ENCODE measurements at regions not wholly inside any gene's neighbourhood (a gene's known extent, or its start where the extent isn't known, plus 50 kb on each side); places are given as distances from the start of the nearest gene placed in this dataset.
"Not testable (repeated sequence)": the region's sequence is repeated elsewhere in the genome, so short reads cannot be mapped to it uniquely, and the experiment has no call there.

- H2AK5ac ChIP-seq (ENCODE audit: low read depth, low read length); in situ Hi-C loops (cut with MboI; ENCODE audit: low sequenced_read_pairs); H4K5ac ChIP-seq (ENCODE audit: low read depth, low read length); H3K27me3 ChIP-seq (ENCODE audit: control insufficient read depth, insufficient read depth, low read length); H3K9me1 ChIP-seq (ENCODE audit: insufficient read depth, low read length); H3K4me2 ChIP-seq (ENCODE audit: low read depth, low read length); H3K23ac ChIP-seq (ENCODE audit: low read depth, low read length); H3K4me3 ChIP-seq (ENCODE audit: insufficient read depth, low read depth, low read length); H2BK120ac ChIP-seq (ENCODE audit: low read depth, low read length); DNase-seq; ATAC-seq (ENCODE audit: low read depth); dilution Hi-C loops (cut with HindIII; ENCODE audit: low sequenced_read_pairs, unreplicated experiment); intact Hi-C loops (cut with micrococcal nuclease); H2AFZ ChIP-seq (replicated peaks; ENCODE audit: low read length, poor library complexity); BruUV-seq (replicated peaks); POLR2A ChIA-PET (ENCODE audit: unreplicated experiment); H3K9ac ChIP-seq (ENCODE audit: low read depth, low read length); H2BK20ac ChIP-seq (ENCODE audit: low read depth, low read length); H3K36me3 ChIP-seq (ENCODE audit: control insufficient read depth, insufficient read depth, low read length); H3K4me1 ChIP-seq (ENCODE audit: control insufficient read depth, insufficient read depth, low read length); H4K8ac ChIP-seq (ENCODE audit: low read depth in 2 of 2, low read length in 2 of 2); H3K9me3 ChIP-seq (ENCODE audit: control insufficient read depth, insufficient read depth, low read length); H3K27ac ChIP-seq (ENCODE audit: insufficient read depth, low read length); H2BK5ac ChIP-seq (ENCODE audit: low read depth, low read length, poor library complexity, severe bottlenecking); H3K79me1 ChIP-seq (ENCODE audit: low read depth in 1 of 2, low read length in 2 of 2); H3K14ac ChIP-seq (replicated peaks; ENCODE audit: low read depth, low read length); H3K4ac ChIP-seq (ENCODE audit: low read depth, low read length); H2AK9ac ChIP-seq (replicated peaks; ENCODE audit: low read depth, low read length, poor library complexity); CTCF ChIA-PET; H4K91ac ChIP-seq (ENCODE audit: insufficient read depth, low read depth, low read length); H3K56ac ChIP-seq (ENCODE audit: extremely low read depth, insufficient read depth, low read length); H2BK15ac ChIP-seq (ENCODE audit: low read depth, low read length); H3K18ac ChIP-seq (ENCODE audit: low read depth, low read length); H4K20me1 ChIP-seq (ENCODE audit: insufficient read depth, low read length): not testable (repeated sequence)
- 80% methylated on average over 1 of the region's 1 CpG; no CpG with 5 or more reads in 1 of the 2 experiments for WGBS, 2 experiments (ENCODE audit: extremely low coverage in 2 of 2, insufficient read length in 1 of 2)
Observed at GRCh38 chr7:15810383-15810782, 123.9 kb upstream of the MEOX2 start.

- H2BK120ac ChIP-seq (ENCODE audit: low read depth, low read length); H2BK20ac ChIP-seq (ENCODE audit: low read depth, low read length); H3K27ac ChIP-seq (ENCODE audit: insufficient read depth, low read length); H3K4me2 ChIP-seq (ENCODE audit: low read depth, low read length); ATAC-seq (ENCODE audit: low read depth); H2AK9ac ChIP-seq (replicated peaks; ENCODE audit: low read depth, low read length, poor library complexity); H2BK15ac ChIP-seq (ENCODE audit: low read depth, low read length); H2AFZ ChIP-seq (replicated peaks; ENCODE audit: low read length, poor library complexity); H3K14ac ChIP-seq (replicated peaks; ENCODE audit: low read depth, low read length); H4K8ac ChIP-seq (ENCODE audit: low read depth in 2 of 2, low read length in 2 of 2); H3K79me1 ChIP-seq (ENCODE audit: low read depth in 1 of 2, low read length in 2 of 2); H4K91ac ChIP-seq (ENCODE audit: insufficient read depth, low read depth, low read length); H3K4me1 ChIP-seq (ENCODE audit: control insufficient read depth, insufficient read depth, low read length); H3K4ac ChIP-seq (ENCODE audit: low read depth, low read length); dilution Hi-C loops (cut with HindIII; ENCODE audit: low sequenced_read_pairs, unreplicated experiment); H2AK5ac ChIP-seq (ENCODE audit: low read depth, low read length); H3K27me3 ChIP-seq (ENCODE audit: control insufficient read depth, insufficient read depth, low read length); H3K9me3 ChIP-seq (ENCODE audit: control insufficient read depth, insufficient read depth, low read length); H3K4me3 ChIP-seq (ENCODE audit: insufficient read depth, low read depth, low read length); POLR2A ChIA-PET (ENCODE audit: unreplicated experiment); H3K9me1 ChIP-seq (ENCODE audit: insufficient read depth, low read length); in situ Hi-C loops (cut with MboI; ENCODE audit: low sequenced_read_pairs); H2BK5ac ChIP-seq (ENCODE audit: low read depth, low read length, poor library complexity, severe bottlenecking); H3K18ac ChIP-seq (ENCODE audit: low read depth, low read length); H4K20me1 ChIP-seq (ENCODE audit: insufficient read depth, low read length); H3K9ac ChIP-seq (ENCODE audit: low read depth, low read length); H3K23ac ChIP-seq (ENCODE audit: low read depth, low read length); BruUV-seq (replicated peaks); CTCF ChIA-PET; H3K36me3 ChIP-seq (ENCODE audit: control insufficient read depth, insufficient read depth, low read length); H4K5ac ChIP-seq (ENCODE audit: low read depth, low read length); DNase-seq; intact Hi-C loops (cut with micrococcal nuclease); H3K56ac ChIP-seq (ENCODE audit: extremely low read depth, insufficient read depth, low read length): not testable (repeated sequence)
- WGBS, 2 experiments (ENCODE audit: extremely low coverage in 2 of 2, insufficient read length in 1 of 2) = 100% methylated on average over 1 of the region's 1 CpG; no CpG with 5 or more reads in 1 of the 2 experiments
Observed at GRCh38 chr7:15809936-15810335, 123.5 kb upstream of the MEOX2 start.
